ENCODE measurements at regions not wholly inside any gene's neighbourhood (a gene's known extent, or its start where the extent isn't known, plus 50 kb on each side); places are given as distances from the start of the nearest gene placed in this dataset.

DNA sequence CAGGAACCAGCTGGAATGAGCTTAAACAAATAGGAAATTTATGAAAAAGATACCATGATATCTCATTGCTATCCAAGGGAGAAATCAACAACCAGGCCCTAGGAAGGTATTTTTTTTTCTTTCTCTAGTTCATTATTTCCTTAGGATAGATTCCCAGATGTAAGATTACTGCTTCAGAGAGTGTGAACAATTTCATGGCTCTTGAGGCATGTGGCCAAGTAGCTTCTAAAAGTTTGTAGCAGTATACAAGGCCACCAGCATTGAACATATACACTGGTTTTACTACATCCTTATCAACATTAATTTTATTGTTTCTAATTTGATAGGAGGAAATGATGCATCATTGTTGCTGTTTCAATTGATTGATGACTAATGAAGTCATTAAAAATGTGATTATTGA, 201.2 kb downstream of the SREK1 start:
- intact Hi-C loops (cut with DNase I; ENCODE audit: low total_unique reads) = no loop called here
- H3K36me3 ChIP-seq = no peaks in the 10 kb centered on the region
- DNase-seq = no peak
- no peak overlapping the region for H3K27ac ChIP-seq
- TF ChIP-seq POLR2A (IDR thresholded peaks at IDR 0.05) = no peak
- TF ChIP-seq, protein P1, sequence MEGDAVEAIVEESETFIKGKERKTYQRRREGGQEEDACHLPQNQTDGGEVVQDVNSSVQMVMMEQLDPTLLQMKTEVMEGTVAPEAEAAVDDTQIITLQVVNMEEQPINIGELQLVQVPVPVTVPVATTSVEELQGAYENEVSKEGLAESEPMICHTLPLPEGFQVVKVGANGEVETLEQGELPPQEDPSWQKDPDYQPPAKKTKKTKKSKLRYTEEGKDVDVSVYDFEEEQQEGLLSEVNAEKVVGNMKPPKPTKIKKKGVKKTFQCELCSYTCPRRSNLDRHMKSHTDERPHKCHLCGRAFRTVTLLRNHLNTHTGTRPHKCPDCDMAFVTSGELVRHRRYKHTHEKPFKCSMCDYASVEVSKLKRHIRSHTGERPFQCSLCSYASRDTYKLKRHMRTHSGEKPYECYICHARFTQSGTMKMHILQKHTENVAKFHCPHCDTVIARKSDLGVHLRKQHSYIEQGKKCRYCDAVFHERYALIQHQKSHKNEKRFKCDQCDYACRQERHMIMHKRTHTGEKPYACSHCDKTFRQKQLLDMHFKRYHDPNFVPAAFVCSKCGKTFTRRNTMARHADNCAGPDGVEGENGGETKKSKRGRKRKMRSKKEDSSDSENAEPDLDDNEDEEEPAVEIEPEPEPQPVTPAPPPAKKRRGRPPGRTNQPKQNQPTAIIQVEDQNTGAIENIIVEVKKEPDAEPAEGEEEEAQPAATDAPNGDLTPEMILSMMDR (IDR thresholded peaks at IDR 0.05) = no peak
- no peaks in the 10 kb centered on the region for H3K4me1 ChIP-seq
- H3K9me3 ChIP-seq = no peaks in the 10 kb centered on the region
- no peak overlapping the region for H3K4me3 ChIP-seq
- H3K27me3 ChIP-seq = no peaks in the 10 kb centered on the region

DNA sequence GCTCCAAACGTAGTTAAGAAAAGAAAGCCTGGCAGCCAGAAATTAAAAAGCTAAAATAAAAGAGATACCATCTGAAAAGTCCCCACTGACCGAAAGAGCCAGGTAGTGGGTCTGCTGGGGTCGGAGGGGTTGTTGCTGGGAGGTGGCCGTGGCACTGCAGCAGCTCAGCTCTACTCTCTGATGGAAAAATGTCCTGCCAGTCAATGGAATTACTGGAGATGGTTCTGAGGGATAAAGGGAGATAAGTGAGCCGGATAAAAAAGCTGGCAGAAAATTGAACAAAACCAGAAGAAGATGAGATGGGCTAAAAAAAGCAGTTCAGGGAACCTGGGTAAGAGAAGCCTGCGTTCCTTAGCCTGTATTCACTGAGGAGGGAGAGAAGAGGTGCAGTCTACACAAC, 202.8 kb downstream of the SREK1 start:
- intact Hi-C loops (cut with DNase I; ENCODE audit: low total_unique reads) = no loop called here
- TF ChIP-seq, protein P1 (IDR thresholded peaks at IDR 0.05) = no peak
- no peak for TF ChIP-seq POLR2A (IDR thresholded peaks at IDR 0.05)
- Histone ChIP-seq H3K4me1 (no peaks in the 10 kb centered on the region), H3K36me3 (no peaks in the 10 kb centered on the region), H3K27ac (no peak overlapping the region), H3K27me3 (no peaks in the 10 kb centered on the region), H3K9me3 (no peaks in the 10 kb centered on the region), H3K4me3 (no peak overlapping the region)
- DNase-seq = no peak

DNA sequence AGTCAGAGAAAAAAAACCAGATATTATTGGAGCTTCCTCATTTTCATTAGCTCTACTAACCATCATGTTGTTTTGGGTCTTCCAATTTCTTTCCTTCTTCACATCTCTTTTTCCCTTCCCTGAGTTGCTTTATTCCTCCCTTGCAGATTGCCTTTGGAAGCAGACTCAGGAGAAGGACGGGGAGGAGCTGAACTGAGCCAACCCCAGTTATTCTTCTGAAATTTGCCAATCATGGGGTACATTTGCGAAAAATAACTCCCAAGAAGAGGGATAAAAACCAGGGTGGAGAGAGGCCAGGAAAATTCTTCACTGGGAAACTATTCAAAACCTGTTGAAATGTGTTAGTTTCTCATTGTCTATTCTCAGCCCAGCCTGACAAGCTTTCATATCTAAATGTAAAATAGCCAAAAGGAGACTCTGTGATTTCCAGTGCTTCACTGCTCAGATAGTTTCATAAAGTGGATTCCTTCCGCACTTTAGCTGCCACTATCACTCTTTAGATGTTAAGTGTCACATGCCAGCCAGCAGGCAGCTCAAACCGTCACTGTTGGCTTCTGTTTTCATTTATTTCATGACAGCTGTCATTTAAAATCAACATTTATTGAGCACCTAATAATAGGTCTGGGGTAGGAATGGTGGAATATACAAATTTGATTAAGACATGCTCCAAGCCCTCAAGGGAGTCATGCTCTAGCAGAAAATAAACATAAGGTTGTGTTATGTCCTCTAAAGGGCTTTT, 204.5 kb downstream of the SREK1 start:
- no peak for DNase-seq
- intact Hi-C loops (cut with DNase I; ENCODE audit: low total_unique reads) = no loop called here
- Histone ChIP-seq H3K27me3 (no peaks in the 10 kb centered on the region), H3K27ac (no peak overlapping the region), H3K36me3 (no peaks in the 10 kb centered on the region), H3K9me3 (no peaks in the 10 kb centered on the region), H3K4me1 (no peaks in the 10 kb centered on the region), H3K4me3 (no peak overlapping the region)
- TF ChIP-seq, protein P1 (IDR thresholded peaks at IDR 0.05) = no peak
- TF ChIP-seq POLR2A (IDR thresholded peaks at IDR 0.05) = no peak

DNA sequence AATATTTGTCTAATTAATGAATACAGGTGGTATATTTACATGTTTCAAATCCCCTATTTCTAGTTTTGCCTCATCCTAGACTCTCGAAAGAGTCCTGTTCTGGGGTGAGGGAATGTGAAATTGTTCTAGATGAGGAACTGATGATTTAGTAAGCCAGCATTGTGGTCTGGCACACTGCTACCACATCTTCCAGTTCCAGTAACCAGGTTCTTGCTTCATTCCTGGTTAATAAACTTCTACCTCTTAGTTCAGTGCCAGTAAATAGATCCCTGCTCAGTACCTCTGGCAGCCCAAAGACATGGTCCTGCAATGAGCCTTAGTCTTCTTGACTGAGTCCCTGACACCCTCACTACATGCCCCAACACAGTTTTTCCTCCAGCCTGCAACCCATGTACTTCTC, 207.7 kb downstream of the SREK1 start:
- intact Hi-C loops (cut with DNase I; ENCODE audit: low total_unique reads) = no loop called here
- TF ChIP-seq, protein P1 (IDR thresholded peaks at IDR 0.05) = no peak
- no peak overlapping the region for H3K4me3 ChIP-seq
- no peaks in the 10 kb centered on the region for H3K4me1 ChIP-seq
- H3K36me3 ChIP-seq = no peaks in the 10 kb centered on the region
- no peak for DNase-seq
- no peaks in the 10 kb centered on the region for H3K27me3 ChIP-seq
- no peaks in the 10 kb centered on the region for H3K9me3 ChIP-seq
- H3K27ac ChIP-seq = no peak overlapping the region

DNA sequence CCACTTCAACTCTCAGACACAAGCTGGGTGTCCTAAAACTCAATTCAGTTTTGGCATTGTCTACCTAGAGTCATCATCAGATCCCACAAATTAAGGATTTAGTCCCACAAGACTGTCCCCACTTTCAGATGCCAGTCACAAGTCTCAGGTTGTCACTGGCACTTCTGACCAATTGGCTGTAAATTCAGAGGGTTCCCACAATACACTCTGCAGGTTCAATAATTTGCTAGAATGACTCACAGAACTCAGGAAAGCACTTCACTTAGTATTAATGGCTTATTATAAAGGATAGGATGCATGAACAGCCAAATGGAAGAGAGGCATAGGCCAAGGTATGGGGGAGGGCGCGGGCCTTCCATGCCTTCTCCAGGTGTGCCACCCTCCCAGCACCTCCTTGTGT, 209.1 kb downstream of the SREK1 start:
- Histone ChIP-seq H3K36me3 (no peaks in the 10 kb centered on the region), H3K4me3 (no peak overlapping the region), H3K4me1 (no peaks in the 10 kb centered on the region), H3K27ac (no peak overlapping the region), H3K27me3 (no peaks in the 10 kb centered on the region), H3K9me3 (no peaks in the 10 kb centered on the region)
- TF ChIP-seq, protein P1 (IDR thresholded peaks at IDR 0.05) = no peak
- no peak for TF ChIP-seq POLR2A (IDR thresholded peaks at IDR 0.05)
- no peak for DNase-seq
- intact Hi-C loops (cut with DNase I; ENCODE audit: low total_unique reads) = no loop called here

Measured in uterus (tissue), 3 donors.